ENCODE measurements at regions not wholly inside any gene's neighbourhood (a gene's known extent, or its start where the extent isn't known, plus 50 kb on each side); places are given as distances from the start of the nearest gene placed in this dataset.

DNA sequence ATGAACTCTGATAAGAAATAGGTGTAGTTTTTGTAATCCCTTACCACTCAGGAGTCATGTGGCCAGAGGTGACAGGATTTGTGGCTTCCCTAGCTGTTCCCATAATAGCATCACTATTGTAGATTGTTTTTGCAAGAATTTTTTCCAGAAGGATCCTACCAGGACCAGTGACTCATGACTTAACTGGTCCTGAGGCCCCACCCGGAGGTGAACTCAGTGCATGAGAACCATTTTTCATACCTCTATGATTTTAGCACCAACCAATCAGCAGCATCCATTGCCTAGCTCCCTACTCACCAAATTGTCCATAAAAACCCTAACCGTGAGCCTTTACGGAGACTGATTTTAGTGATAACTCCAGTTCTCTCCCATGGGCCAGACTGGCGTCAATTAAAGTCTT lies 484.8 kb downstream of the PSAT1 start:
- DNase-seq (ENCODE audit: extremely low read depth in 1 of 2, low read depth in 1 of 2): no peak

DNA sequence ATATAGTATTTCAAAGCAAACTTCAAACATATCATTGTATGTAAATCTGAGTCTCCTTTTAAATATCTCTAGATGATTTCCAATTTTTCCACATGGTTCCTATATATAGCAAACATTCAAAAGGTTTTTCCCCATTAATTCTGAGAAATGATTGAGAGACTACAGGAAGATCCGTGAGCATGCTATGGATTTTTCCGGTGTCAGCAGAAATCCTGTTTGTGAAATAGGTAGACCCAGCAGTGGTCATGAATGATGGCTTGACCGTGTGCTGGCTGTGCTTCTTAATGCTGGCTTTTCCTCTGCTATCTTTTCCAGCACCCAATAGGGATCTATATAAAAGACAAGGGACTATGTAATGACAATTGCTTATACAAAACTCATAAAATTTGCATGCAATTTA lies 485.3 kb downstream of the PSAT1 start:
- DNase-seq (ENCODE audit: extremely low read depth in 1 of 2, low read depth in 1 of 2): no peak

DNA sequence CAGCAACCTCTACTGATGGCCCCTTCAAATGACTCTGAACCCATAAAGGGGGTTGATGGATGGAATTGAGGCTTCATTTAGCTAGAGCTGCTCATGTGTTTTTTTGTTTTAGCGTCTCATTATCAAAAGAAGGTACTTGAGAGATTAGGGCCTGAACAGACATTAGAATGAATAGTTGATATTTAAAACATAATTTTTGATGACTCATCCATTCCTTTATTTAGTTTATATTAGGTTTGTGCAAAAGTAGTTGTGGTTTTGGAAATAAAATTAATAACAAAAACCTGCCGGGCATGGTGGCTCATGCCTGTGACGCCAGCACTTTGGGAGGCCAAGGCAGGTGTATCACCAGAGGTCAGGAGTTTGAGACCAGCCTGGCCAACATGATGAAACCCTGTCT lies 485.9 kb downstream of the PSAT1 start:
- no peak for DNase-seq (ENCODE audit: extremely low read depth in 1 of 2, low read depth in 1 of 2)

DNA sequence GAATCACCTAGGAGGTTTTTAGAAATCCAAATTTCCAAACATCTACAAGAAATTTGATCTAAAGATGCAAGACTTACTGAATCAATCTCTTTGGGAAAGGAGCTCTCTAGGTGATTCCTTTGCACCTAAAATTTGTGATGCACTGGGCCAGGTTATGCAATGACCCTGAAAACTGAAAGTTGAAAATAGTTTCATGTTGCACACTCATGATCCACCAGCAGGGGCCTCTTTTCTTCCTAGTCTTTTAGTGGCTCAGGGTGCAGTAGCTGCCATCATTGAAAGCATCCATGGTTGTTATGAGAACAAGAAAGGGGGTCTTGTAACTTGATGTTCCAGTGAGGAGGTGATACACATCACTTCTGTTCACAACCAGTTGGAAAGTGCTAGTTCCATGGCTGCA lies 486.8 kb downstream of the PSAT1 start:
- no peak for DNase-seq (ENCODE audit: extremely low read depth in 1 of 2, low read depth in 1 of 2)

- DNase-seq (ENCODE audit: extremely low read depth in 1 of 2, low read depth in 1 of 2): no peak
Measured at GRCh38 chr9:78786794-78787193, 489.9 kb downstream of the PSAT1 start.

- no peak for DNase-seq (ENCODE audit: extremely low read depth in 1 of 2, low read depth in 1 of 2)
Measured at GRCh38 chr9:78788101-78788500, 491.2 kb downstream of the PSAT1 start.

- DNase-seq (ENCODE audit: extremely low read depth in 1 of 2, low read depth in 1 of 2): no peak
Measured at GRCh38 chr9:78791779-78792178, 494.9 kb downstream of the PSAT1 start.

DNA sequence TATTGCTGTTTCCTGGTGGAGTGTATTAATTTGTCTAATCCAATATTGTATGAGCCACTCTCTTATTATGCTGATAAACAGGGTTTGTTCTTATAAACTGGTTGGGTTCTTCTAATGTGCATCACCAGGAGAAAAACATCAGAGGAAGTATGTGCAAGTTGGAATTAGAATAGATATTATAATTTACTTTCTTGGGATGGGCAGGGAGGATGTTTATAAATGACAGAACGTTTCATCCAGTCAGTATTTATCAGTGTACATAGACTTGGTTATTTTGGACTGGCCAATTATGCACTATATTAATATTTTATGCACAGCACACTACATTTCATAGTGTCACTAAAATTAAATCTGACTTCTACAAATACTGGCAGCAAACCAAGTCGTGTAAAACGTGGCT lies 495.8 kb downstream of the PSAT1 start:
- DNase-seq (ENCODE audit: extremely low read depth in 1 of 2, low read depth in 1 of 2): no peak

DNA sequence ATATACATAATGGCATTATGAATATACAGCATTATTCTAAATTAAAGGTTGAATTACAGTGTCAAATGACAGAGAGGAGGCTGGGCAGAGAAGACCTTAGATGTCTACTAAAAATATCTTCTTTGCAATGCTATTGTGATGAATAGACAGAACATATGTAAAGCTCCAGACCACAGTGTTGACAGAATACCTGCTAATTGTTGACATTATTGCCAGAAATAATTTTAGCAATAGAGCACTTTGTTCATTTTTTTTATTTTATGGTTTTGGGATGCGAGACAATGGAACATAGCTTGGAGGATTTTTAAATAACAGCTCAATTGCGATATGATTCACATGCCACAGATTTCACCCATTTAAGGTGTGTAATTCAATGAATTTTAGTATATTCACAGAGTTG lies 508.8 kb downstream of the PSAT1 start:
- DNase-seq (ENCODE audit: extremely low read depth in 1 of 2, low read depth in 1 of 2): no peak

- DNase-seq (ENCODE audit: extremely low read depth in 1 of 2, low read depth in 1 of 2): no peak
Measured at GRCh38 chr9:78806492-78807160, 509.7 kb downstream of the PSAT1 start.

- no peak for DNase-seq (ENCODE audit: extremely low read depth in 1 of 2, low read depth in 1 of 2)
Measured at GRCh38 chr9:78807286-78807685, 510.4 kb downstream of the PSAT1 start.

GRCh38 chr9:78808048-78808447 lies 511.1 kb downstream of the PSAT1 start:
- no peak for DNase-seq (ENCODE audit: extremely low read depth in 1 of 2, low read depth in 1 of 2)

- no peak for DNase-seq (ENCODE audit: extremely low read depth in 1 of 2, low read depth in 1 of 2)
Measured at GRCh38 chr9:78811622-78812276, 514.8 kb downstream of the PSAT1 start.

- DNase-seq (ENCODE audit: extremely low read depth in 1 of 2, low read depth in 1 of 2): no peak
Measured at GRCh38 chr9:78812665-78813064, 515.7 kb downstream of the PSAT1 start.

GRCh38 chr9:78813602-78814180 lies 516.8 kb downstream of the PSAT1 start:
- DNase-seq (ENCODE audit: extremely low read depth in 1 of 2, low read depth in 1 of 2): no peak

DNA sequence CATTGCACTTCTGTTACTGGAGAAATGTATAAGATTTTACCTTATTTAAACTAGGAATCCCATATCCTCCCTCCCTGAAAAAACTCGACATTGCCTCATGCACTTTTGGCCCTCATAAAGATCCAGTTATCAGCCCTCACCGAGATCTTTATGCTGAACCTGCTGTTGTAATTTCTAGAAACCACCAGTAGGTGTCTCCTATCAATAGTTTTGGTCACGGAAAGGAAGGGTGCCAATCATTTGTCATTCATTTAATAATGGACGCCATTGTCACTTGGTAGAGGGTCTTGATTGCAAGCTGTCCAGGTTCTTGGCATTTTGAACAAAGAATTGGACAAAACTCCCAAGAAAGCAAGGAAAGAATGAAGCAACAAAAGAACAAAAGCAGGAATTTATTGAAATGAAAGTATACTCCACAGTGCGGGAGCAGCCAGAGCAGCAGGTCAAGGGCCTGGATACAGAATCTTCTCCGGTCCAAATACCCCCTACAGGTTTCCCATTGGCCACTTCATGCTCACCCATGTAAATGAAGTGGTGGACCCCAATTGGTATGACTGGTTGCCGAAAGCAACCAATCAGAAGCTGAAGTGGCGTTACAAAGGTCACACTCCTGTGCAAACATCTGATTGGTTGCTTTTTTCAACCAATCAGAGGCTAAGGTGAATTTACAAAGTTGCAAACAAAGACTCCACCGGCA lies 524.3 kb downstream of the PSAT1 start:
- DNase-seq (ENCODE audit: extremely low read depth in 1 of 2, low read depth in 1 of 2): no peak

DNA sequence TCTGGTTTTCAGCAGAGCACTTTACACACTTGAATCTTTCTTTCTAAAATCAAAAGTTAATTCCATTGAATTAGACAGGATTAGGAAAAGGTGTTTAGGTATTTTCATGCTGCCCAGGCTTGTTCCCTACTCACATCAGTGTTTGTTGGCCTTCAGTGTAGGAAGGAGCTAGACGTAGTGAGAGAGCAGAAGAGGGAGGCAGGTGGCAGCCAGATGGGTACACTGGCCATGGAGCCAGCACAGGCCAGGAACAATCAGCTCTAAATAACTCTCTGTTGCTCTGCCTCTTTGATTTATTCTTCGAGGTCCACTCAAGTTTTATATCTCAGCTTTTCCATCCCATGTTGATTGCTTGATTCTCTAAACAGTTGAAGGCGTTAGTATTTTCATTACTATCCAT lies 529.6 kb downstream of the PSAT1 start:
- DNase-seq (ENCODE audit: extremely low read depth in 1 of 2, low read depth in 1 of 2): no peak

GRCh38 chr9:78828521-78828920 lies 531.6 kb downstream of the PSAT1 start:
- DNase-seq (ENCODE audit: extremely low read depth in 1 of 2, low read depth in 1 of 2): no peak

DNA sequence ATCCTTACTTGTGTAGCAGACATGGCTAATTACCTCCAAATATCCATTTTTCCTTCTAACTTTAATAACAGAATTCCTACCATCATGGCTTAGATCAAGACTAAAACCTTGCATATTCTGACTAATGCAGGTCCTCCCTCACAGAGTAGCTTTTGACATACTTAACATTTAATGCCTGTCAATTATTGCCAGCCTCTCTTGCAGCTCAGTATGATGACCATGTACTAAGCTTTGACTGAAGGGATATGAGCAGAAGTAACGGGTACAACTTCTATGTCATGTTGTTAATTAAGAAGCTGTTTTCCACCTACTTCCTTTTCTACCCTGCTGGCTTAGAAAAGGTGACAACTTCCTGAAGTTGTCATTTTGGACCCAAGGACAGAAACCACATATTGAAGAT lies 533.4 kb downstream of the PSAT1 start:
- DNase-seq (ENCODE audit: extremely low read depth in 1 of 2, low read depth in 1 of 2): no peak

DNA sequence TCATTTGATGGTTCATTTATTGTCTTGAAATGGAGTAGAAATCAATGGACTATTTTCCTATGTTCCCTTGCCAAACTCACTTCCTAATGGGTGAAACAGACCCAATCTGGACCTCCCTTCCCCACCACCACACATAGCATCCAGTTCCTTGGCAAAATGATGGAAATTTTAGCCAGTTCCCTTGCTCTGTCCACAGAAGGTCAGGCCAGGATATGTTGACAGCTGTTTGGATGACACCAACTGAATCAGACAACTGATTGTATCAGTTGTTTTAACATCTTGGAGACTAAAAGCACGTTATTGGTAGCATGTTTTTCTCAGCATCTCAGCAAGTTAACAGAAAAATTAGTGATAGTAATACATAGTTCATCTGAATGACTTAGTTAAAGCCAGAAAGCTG lies 534.8 kb downstream of the PSAT1 start:
- no peak for DNase-seq (ENCODE audit: extremely low read depth in 1 of 2, low read depth in 1 of 2)

- DNase-seq (ENCODE audit: extremely low read depth in 1 of 2, low read depth in 1 of 2): no peak
Measured at GRCh38 chr9:78835928-78836450, 539.1 kb downstream of the PSAT1 start.

- no peak for DNase-seq (ENCODE audit: extremely low read depth in 1 of 2, low read depth in 1 of 2)
Measured at GRCh38 chr9:78839252-78839651, 542.3 kb downstream of the PSAT1 start.

All from activated CD8-positive, alpha-beta memory T cell treated with anti-CD3 and anti-CD28 coated beads for 1 hour (primary cell).